ENCODE measurements at regions not wholly inside any gene's neighbourhood (a gene's known extent, or its start where the extent isn't known, plus 50 kb on each side); places are given as distances from the start of the nearest gene placed in this dataset.

- no peak for TF ChIP-seq CTCF (IDR thresholded peaks at IDR 0.05; ENCODE audit: low read depth, low read length, missing control alignments)
- no peak overlapping the region for H3K4me3 ChIP-seq (replicated peaks; ENCODE audit: low read depth, low read length)
- DNase-seq (ENCODE audit: extremely low read depth, low read depth) = no peak
Measured at GRCh38 chr13:81773263-81773662, 1432.3 kb upstream of the SPRY2 start.

- TF ChIP-seq CTCF (IDR thresholded peaks at IDR 0.05; ENCODE audit: low read depth, low read length, missing control alignments) = no peak
- DNase-seq (ENCODE audit: extremely low read depth, low read depth) = no peak
- no peak overlapping the region for H3K4me3 ChIP-seq (replicated peaks; ENCODE audit: low read depth, low read length)
Measured at GRCh38 chr13:81771951-81772350, 1431.0 kb upstream of the SPRY2 start.

DNA sequence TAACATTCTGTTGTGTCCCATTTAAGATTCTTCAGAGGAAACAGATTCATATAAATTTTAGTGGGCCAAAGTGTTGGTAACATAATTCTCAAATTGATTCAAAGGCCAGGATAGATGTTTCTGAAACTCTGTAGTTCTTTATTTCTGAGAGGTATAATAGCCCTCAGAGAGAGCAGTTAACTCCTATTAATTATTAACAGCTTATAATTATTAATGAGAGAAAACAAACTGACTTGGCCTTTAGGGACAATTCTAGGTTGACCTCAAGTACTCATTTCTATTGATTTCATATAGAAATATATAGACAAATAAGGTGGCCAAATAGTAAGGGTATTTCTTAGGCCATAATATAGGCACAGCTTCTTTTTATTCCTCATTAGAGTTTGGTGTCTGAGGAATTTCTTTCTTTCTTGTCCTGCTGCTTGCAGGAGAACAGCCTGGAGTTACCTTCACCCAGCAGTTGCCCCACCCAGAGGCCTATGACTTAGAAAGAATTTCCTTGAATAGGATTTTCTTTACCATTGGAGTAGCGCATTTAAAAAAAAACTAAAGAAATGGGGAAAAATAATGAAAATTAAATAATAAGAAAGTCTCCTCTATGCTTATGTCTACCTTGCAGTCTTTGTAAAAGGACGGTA lies 1430.1 kb upstream of the SPRY2 start:
- DNase-seq (ENCODE audit: extremely low read depth, low read depth) = no peak
- TF ChIP-seq CTCF (IDR thresholded peaks at IDR 0.05; ENCODE audit: low read depth, low read length, missing control alignments) = no peak
- no peak overlapping the region for H3K4me3 ChIP-seq (replicated peaks; ENCODE audit: low read depth, low read length)

- no peak overlapping the region for H3K4me3 ChIP-seq (replicated peaks; ENCODE audit: low read depth, low read length)
- DNase-seq (ENCODE audit: extremely low read depth, low read depth) = no peak
- TF ChIP-seq CTCF (IDR thresholded peaks at IDR 0.05; ENCODE audit: low read depth, low read length, missing control alignments) = no peak
Measured at GRCh38 chr13:81762449-81762848, 1421.5 kb upstream of the SPRY2 start.

GRCh38 chr13:81760316-81760715 lies 1419.4 kb upstream of the SPRY2 start:
- H3K4me3 ChIP-seq (replicated peaks; ENCODE audit: low read depth, low read length) = no peak overlapping the region
- no peak for DNase-seq (ENCODE audit: extremely low read depth, low read depth)
- no peak for TF ChIP-seq CTCF (IDR thresholded peaks at IDR 0.05; ENCODE audit: low read depth, low read length, missing control alignments)

DNA sequence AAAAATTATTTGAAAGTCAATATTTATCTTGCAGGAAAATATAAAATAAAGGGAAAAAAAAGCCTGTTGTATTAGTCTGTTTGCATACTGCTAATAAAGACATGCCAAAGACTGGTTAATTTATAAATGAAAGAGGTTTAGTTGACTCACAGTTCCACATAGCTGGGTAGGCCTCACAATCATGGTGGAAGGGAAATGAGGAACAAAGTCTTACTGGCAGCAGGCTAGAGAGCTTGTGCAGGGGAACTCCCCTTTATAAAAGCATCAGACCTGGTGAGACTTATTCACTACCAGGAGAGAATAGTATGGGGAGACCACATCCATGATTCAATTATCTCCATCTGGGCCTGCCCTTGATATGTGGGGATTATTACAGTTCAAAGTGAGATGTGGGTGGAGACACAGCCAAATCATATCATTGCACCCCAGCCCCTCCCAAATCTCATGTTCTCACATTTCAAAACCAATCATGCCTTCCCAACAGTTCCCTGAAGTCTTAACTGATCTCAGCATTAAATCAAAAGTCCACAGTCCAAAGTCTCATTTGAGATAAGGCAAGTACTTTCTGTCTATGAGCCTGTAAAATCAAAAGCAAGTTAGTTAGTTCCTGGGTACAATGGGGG lies 1416.5 kb upstream of the SPRY2 start:
- DNase-seq (ENCODE audit: extremely low read depth, low read depth) = no peak
- H3K4me3 ChIP-seq (replicated peaks; ENCODE audit: low read depth, low read length) = no peak overlapping the region
- no peak for TF ChIP-seq CTCF (IDR thresholded peaks at IDR 0.05; ENCODE audit: low read depth, low read length, missing control alignments)
